AG04449 (cell line): ENCODE measurements at regions not wholly inside any gene's neighbourhood (a gene's known extent, or its start where the extent isn't known, plus 50 kb on each side); places are given as distances from the start of the nearest gene placed in this dataset.

ENCODE experiments used
- CTCF ChIA-PET: fragments of 350-600 bp; formaldehyde crosslinking; extraction: SDS; loops from one replicate; lab custom pipeline; 2021; ENCODE audit warnings: antibody characterized with exemption; lab: Yijun Ruan, JAX
- POLR2A ChIA-PET: fragments of 400-600, 350-600 bp; formaldehyde crosslinking; extraction: SDS; loops from one replicate; lab custom pipeline; 2020; ENCODE audit warnings: antibody characterized with exemption, inconsistent platforms; lab: Yijun Ruan, JAX
- DNase-seq: peaks from one replicate; pipeline ENCODE4 v3.0.0-alpha.2; 2010; ENCODE audit warnings: low read depth, low spot score
- H3K4me3 ChIP-seq: 2 replicates; pipeline ENCODE4 v1.5.1; 2011; ENCODE audit warnings: low read depth, mild to moderate bottlenecking, control low read depth, low read length
- CTCF ChIP-seq: IDR thresholded peaks from one replicate; pipeline ENCODE4 v1.5.1; 2011; ENCODE audit warnings: mild to moderate bottlenecking, moderate library complexity, low read length, control low read depth, inconsistent platforms; ENCODE audit not compliant: insufficient read depth; ENCODE audit errors: missing control alignments

GRCh38 chr4:66911880-66912279, 633.4 kb downstream of the CENPC start:
- ChIA-PET CTCF (no interaction called here), POLR2A (no interaction called here)
- no peak for DNase-seq
- no peak for TF ChIP-seq CTCF
- H3K4me3 ChIP-seq: no peak overlapping the region

- ChIA-PET POLR2A (no interaction called here), CTCF (no interaction called here)
- DNase-seq: no peak
- no peak overlapping the region for H3K4me3 ChIP-seq
- TF ChIP-seq CTCF: no peak
Measured at GRCh38 chr4:66906314-66906713, 639.0 kb downstream of the CENPC start.

- TF ChIP-seq CTCF: no peak
- ChIA-PET CTCF (no interaction called here), POLR2A (no interaction called here)
- H3K4me3 ChIP-seq: no peak overlapping the region
- no peak for DNase-seq
Measured at GRCh38 chr4:66899422-66900065, 645.8 kb downstream of the CENPC start.

- no peak for DNase-seq
- no peak overlapping the region for H3K4me3 ChIP-seq
- ChIA-PET CTCF (no interaction called here), POLR2A (no interaction called here)
- no peak for TF ChIP-seq CTCF
Measured at GRCh38 chr4:66893807-66894206, 651.5 kb downstream of the CENPC start.

- no peak overlapping the region for H3K4me3 ChIP-seq
- no peak for TF ChIP-seq CTCF
- POLR2A ChIA-PET: no interaction called here
- no peak for DNase-seq
- CTCF ChIA-PET: no interaction called here
Measured at GRCh38 chr4:66887061-66887460, 658.2 kb downstream of the CENPC start.

- H3K4me3 ChIP-seq: no peak overlapping the region
- DNase-seq: no peak
- ChIA-PET CTCF (no interaction called here), POLR2A (no interaction called here)
- no peak for TF ChIP-seq CTCF
Measured at GRCh38 chr4:66885501-66886165, 659.7 kb downstream of the CENPC start.
